ENCODE measurements at regions not wholly inside any gene's neighbourhood (a gene's known extent, or its start where the extent isn't known, plus 50 kb on each side); places are given as distances from the start of the nearest gene placed in this dataset.

DNA sequence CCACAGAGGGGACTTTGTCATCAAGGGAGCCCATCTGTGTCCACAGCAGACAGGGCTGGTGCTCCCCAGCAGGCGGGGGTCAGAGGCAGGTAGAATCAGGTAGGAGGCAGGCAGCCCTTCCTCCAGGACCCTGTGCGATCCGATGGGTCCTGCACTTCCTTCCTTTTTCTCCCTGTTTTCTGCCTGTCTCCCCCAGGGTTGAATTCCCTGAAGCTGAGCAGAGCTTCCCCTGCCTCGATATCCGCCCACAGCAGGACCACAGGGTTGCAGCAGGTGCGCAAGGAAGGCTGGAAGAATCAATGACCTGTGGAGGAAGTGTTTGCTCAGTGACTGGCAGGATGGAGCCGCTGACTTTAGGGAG is 69.2 kb downstream of the MRPL36 start:
- TF ChIP-seq CTCF (IDR thresholded peaks at IDR 0.05 in 2 of 3, conservative IDR thresholded peaks at IDR 0.05 in 1 of 3; ENCODE audit: control insufficient read depth in 2 of 3, extremely low read depth in 1 of 3, insufficient read depth in 1 of 3, low read depth in 3 of 3, low read length in 3 of 3) (no peak), POLR2A (IDR thresholded peaks at IDR 0.05; ENCODE audit: low read depth, low read length) (no peak), TARDBP (IDR thresholded peaks at IDR 0.05; ENCODE audit: borderline replicate concordance) (no peak), EP300 (IDR thresholded peaks at IDR 0.05; ENCODE audit: borderline replicate concordance in 1 of 2, control insufficient read depth in 1 of 2, low read depth in 2 of 2, low read length in 2 of 2) (no peak)

Measured in GM12878 (cell line).